HG03442 (cell line): ENCODE measurements at regions not wholly inside any gene's neighbourhood (a gene's known extent, or its start where the extent isn't known, plus 50 kb on each side); places are given as distances from the start of the nearest gene placed in this dataset.
"Not testable (repeated sequence)": the region's sequence is repeated elsewhere in the genome, so short reads cannot be mapped to it uniquely, and the experiment has no call there.

Source experiments
- ATAC-seq: cut with Tn5 transposase; IDR thresholded peaks from one replicate; pipeline ENCODE4 v1.9.1; 2021; ENCODE audit warnings: mild to moderate bottlenecking, moderate library complexity; ENCODE audit not compliant: unreplicated experiment

DNA sequence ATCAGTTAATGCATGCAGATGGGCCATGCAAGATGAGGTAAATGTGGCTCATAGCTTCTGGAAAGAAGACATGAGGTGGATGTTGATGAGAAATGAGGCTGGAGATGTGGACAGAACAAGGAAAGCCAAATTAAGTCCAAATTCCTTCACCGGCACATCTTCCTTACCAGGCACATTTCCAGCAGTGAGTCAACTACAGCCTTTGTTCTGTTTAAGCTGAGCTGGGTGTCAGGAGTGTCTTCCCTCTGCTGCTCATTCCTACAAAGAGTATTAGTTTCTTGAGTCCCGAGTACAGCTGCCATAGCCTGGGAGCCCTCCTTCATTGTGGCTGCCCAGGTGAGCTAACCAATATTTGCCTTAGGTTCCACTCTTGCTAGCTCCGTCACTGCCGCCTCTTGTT is 945.0 kb downstream of the SLC4A3 start:
- no peak for ATAC-seq

DNA sequence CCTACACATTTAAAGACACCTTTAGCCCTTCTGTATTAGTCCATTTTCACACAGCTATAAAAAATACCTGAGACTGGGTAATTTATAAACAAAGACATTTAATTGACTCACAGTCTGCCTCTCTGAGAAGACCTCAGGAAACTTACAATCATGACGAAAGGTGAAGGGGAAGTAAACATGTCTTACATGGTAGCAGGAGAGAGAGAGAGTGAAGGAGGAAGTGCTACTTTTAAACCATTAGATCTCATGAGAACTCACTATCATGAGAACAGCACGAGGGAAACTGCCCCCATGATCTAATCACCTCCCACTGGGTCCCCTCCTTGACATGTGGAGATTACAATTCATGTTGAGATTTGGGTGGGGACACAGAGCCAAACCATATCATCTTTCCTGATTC is 946.6 kb downstream of the SLC4A3 start:
- ATAC-seq = no peak

GRCh38 chr2:220575963-220576362 is 948.5 kb downstream of the SLC4A3 start:
- no peak for ATAC-seq

DNA sequence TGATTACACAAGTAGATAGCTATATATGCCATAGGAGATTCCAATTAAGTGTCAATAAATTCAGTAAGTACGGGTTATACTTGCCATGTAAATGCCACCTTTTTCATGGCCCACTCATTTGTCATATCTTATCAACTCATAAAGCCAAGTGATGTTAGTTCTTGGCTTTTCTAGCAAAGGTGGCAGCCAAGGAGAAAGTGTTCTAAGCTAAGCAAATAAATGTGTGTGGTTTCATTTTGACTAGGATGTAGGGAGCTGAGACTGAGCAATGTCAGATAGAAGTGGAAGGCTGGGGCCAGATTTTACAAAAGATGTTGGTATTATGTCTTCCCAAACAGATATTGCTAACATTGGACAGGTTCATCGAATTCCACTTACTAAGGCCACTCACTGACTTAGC is 952.0 kb downstream of the SLC4A3 start:
- ATAC-seq = no peak

- ATAC-seq = no peak
Measured at GRCh38 chr2:220580113-220580512, 952.7 kb downstream of the SLC4A3 start.

DNA sequence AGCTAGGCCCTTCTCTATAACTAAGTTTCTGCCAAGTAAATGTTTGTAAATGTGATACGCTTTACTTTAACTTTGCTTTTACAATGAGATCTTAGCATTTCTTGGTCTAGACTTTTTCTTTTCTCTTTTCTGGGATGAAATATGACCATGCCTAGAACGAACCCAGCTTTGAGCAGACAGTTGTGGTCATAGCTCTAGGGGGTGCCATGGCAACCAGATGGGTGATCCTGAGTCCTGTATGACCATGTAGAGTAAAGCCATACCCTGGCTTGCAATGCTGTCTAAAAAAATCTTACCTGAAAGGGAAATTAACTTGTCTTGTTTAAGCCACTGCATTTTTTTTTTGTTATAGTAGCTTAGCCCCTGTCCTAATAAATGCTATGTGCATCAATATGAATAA is 956.3 kb downstream of the SLC4A3 start:
- no peak for ATAC-seq

DNA sequence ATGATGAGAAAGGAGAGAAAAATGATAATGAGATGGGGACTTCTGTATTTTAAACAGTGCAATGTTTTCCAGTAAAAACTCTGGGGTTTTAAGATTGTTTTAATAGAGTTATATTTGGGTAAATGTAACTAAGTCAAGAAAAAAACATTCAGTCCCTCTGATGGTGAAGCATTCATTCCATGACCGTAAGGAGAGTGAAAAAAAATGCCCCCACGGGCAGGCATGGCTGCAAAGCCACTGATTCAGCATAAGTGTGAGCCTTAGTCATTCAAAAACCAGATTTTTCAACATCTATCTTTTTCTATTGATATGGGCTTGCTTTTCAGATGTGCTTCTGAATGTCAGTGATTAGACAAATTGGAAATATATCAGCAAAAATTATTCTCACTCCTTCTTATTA is 957.8 kb downstream of the SLC4A3 start:
- no peak for ATAC-seq

- ATAC-seq = no peak
Measured at GRCh38 chr2:220586980-220587530, 959.6 kb downstream of the SLC4A3 start.

DNA sequence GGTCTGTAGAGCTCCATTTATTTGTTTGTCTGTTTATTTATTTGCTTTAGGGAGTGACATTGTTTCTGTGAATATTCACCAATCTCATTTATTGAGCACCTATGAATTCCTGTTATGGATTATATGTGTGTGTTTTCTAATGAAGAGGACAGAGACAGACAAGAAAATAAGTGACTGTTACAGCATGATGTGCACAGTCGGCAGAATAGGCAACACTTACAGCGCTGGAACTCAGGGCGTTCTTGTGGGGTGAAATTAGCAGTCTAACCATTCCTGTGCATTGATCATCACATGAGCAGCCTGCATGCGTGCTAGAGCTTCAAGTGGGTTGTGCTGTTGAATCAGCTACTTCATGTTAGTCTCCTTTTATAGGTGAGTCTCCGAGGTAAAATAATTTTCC is 960.7 kb downstream of the SLC4A3 start:
- ATAC-seq = no peak

DNA sequence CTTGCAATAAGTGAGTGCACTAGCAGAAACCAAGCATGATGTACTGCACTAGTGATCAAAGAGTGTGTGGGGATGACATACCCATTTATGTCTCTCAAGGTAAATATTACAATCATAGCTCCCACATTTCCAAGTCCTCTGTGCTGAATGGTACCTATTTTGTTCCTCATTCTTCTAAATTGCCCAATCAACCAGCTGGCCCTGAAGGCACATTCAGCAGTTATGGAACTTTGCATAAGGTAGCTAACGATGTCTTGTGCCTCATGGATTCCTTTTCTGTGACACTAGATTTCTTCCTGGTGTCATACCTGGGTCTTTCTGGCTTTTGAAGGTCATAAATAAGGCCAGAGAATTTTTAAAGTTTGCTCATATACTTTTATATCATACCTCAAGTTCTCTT is 963.0 kb downstream of the SLC4A3 start:
- no peak for ATAC-seq

DNA sequence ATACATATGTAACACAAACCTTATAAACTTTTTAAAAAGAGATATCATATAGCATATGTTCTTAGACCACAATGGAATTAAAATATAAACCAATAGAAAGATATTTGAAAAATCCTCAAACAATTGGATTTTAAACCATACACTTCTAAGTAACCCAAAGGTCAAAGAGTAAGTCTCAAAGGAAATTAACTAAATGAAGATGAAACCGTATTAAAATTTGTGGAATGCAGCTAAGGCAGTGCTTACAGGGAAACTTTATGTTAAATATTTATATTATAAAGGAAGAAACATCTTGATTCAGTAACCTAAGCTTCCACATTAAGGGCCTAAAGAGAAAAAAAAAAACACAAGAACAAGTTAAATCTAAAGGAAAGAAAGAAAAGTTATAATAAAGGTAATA is 966.1 kb downstream of the SLC4A3 start:
- ATAC-seq = no peak

GRCh38 chr2:220601674-220602073 is 970.4 kb downstream of the EPHA4 start:
- no peak for ATAC-seq

- ATAC-seq = not testable (repeated sequence)
Measured at GRCh38 chr2:220613004-220613403, 959.1 kb downstream of the EPHA4 start.

GRCh38 chr2:220614064-220614463 is 958.0 kb downstream of the EPHA4 start:
- no peak for ATAC-seq

- no peak for ATAC-seq
Measured at GRCh38 chr2:220619525-220620220, 952.4 kb downstream of the EPHA4 start.

DNA sequence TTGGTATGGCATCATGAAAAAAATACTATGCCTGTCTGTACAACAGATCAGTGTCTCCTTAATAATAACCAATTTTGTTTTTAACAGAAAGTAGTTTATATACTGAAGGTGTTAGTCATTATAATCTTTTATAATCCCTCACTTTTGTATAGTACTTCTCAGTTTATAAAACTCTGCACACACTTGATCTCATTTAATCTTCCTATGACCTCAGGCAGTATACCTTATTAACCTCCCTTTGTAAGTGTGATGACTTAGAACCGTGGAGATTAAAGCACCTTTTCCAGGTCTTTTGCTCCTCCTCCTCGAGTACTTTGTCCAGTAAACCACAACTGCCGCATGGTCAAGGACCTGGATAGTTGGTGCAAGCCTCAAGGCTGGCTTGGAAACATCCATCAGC is 945.5 kb downstream of the EPHA4 start:
- ATAC-seq = no peak

GRCh38 chr2:220628252-220628651 is 943.9 kb downstream of the EPHA4 start:
- no peak for ATAC-seq

DNA sequence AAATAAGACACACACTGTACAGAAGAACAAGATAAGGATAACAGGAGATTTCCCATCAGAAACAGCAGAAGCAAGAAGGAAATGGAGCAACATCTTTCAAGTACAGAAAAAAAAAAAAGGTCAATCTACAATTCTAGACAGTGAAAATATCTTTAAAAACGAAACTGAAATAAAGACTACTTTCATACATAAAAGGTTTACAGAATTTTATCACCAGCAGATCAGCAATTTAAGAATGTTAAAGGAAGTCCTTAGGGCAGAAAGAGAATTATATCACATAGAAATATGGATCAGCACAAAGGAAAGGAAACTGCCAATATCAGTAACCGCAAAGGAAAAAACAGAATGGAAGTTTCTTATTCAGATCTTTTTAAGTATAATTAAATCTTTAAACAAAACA is 931.0 kb downstream of the EPHA4 start:
- ATAC-seq = no peak

- ATAC-seq = peak; percentile 77
Measured at GRCh38 chr2:220646424-220646823, 925.7 kb downstream of the EPHA4 start.

- no peak for ATAC-seq
Measured at GRCh38 chr2:220648628-220649027, 923.5 kb downstream of the EPHA4 start.

DNA sequence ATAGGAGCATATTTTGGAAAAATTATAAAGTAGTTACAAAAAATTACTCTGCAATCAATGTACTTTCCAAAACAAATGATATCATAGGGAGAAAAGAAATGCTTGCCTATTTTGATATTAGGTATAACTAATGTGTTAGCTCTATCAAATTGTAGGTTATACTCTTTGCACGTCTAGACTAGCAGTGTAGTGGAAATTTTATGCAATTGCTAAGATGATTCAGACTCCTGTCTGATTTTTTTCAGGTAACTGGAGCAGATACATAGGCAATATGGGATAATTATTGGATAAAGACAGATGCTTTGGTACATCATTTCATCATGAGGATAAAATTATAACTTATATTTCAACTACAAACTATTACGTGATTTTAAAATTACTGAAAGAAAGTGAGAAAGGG is 918.3 kb downstream of the EPHA4 start:
- ATAC-seq = no peak

DNA sequence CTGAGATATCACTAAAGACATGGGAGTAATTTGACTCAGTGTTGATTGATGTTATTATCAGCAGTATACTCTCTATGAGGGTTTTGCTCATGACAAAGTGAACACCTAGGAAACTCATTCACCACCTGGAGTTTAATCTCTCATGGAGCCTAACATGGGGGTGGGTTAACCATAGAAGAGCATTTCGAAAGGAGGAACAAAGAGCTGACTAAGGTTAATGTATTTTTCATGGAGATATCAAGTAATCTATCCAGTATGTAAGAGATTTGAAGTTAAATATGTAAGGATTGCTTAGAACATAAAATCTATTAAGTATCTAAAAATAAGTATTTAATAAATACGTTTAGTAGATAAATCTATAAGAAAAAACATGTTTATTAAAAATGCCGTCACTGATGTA is 917.8 kb downstream of the EPHA4 start:
- no peak for ATAC-seq
